ENCODE measurements at regions not wholly inside any gene's neighbourhood (a gene's known extent, or its start where the extent isn't known, plus 50 kb on each side); places are given as distances from the start of the nearest gene placed in this dataset.

- no peak overlapping the region for H3K27ac ChIP-seq (ENCODE audit: low read depth, low read length)
- peaks cover 5% of the 10 kb centered on the region for H3K4me1 ChIP-seq (ENCODE audit: control insufficient read depth, insufficient read depth, low read length, unreplicated experiment)
- H3K4me3 ChIP-seq (ENCODE audit: low read depth, low read length), result no peak overlapping the region
- H2AFZ ChIP-seq (ENCODE audit: low read length, unreplicated experiment), result no peak overlapping the region
- H3K27me3 ChIP-seq (ENCODE audit: insufficient read depth, low read length), result no peaks in the 10 kb centered on the region
- H3K36me3 ChIP-seq (ENCODE audit: insufficient read depth, low read length), result no peaks in the 10 kb centered on the region
- no peaks in the 10 kb centered on the region for H3K79me2 ChIP-seq (ENCODE audit: control insufficient read depth, insufficient read depth, low read length, unreplicated experiment)
Observed at GRCh38 chr2:221073326-221074049, 498.6 kb downstream of the EPHA4 start.

DNA sequence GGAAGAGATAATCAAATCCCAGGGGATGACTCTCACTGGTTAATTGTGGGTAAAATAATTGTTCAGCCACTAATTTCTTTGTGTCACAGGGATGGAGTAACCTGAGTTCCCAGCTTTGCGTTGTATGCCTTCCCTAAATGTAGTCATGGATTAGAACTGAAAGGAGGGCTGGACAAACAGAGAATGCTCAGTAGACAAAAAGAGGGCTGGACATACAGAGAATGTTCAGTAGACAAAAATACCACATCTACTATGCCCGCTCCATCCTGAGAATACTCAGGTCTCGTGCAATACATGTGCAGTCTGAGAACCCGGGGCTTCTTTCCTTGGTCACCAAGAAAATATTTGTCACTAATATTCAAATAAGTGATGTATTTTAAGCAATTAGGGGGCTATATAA is 497.9 kb downstream of the EPHA4 start:
- Histone ChIP-seq H3K79me2 (ENCODE audit: control insufficient read depth, insufficient read depth, low read length, unreplicated experiment) (no peaks in the 10 kb centered on the region), H3K4me3 (ENCODE audit: low read depth, low read length) (no peak overlapping the region), H3K27me3 (ENCODE audit: insufficient read depth, low read length) (no peaks in the 10 kb centered on the region), H3K27ac (ENCODE audit: low read depth, low read length) (no peak overlapping the region), H3K4me1 (ENCODE audit: control insufficient read depth, insufficient read depth, low read length, unreplicated experiment) (peaks cover 5% of the 10 kb centered on the region), H2AFZ (ENCODE audit: low read length, unreplicated experiment) (no peak overlapping the region), H3K36me3 (ENCODE audit: insufficient read depth, low read length) (no peaks in the 10 kb centered on the region)

DNA sequence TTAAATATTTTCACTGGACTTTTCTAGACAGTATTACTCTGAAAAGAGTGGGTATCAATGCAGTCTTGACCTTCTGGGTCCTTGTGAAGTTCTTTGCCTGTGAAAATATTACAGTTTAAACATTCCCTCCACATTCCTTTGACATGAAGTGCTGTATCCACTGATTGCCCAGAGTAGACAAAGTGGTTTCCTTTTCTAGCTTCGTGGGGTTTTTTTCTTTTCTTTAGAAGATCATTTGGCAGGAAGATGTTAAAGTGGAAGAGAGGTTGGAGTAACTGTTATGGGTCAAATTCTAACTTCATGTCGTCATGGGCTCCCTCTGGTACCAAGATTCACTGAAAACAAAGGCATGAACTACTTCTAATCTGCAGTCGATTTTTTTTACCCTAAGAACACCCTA is 496.9 kb downstream of the EPHA4 start:
- peak overlapping the region; percentile 81 for H2AFZ ChIP-seq (ENCODE audit: low read length, unreplicated experiment)
- peak overlapping the region; percentile 40 for H3K27ac ChIP-seq (ENCODE audit: low read depth, low read length)
- no peaks in the 10 kb centered on the region for H3K36me3 ChIP-seq (ENCODE audit: insufficient read depth, low read length)
- no peaks in the 10 kb centered on the region for H3K27me3 ChIP-seq (ENCODE audit: insufficient read depth, low read length)
- peak overlapping the region; percentile 43; the same call in 1 of the 2 replicates for H3K4me3 ChIP-seq (ENCODE audit: low read depth, low read length)
- H3K4me1 ChIP-seq (ENCODE audit: control insufficient read depth, insufficient read depth, low read length, unreplicated experiment), result peaks cover 5% of the 10 kb centered on the region
- H3K79me2 ChIP-seq (ENCODE audit: control insufficient read depth, insufficient read depth, low read length, unreplicated experiment), result no peaks in the 10 kb centered on the region

GRCh38 chr2:221077251-221077650 is 494.9 kb downstream of the EPHA4 start:
- Histone ChIP-seq H3K4me1 (ENCODE audit: control insufficient read depth, insufficient read depth, low read length, unreplicated experiment) (peaks cover 5% of the 10 kb centered on the region), H3K36me3 (ENCODE audit: insufficient read depth, low read length) (no peaks in the 10 kb centered on the region), H3K27ac (ENCODE audit: low read depth, low read length) (no peak overlapping the region), H3K79me2 (ENCODE audit: control insufficient read depth, insufficient read depth, low read length, unreplicated experiment) (no peaks in the 10 kb centered on the region), H2AFZ (ENCODE audit: low read length, unreplicated experiment) (no peak overlapping the region), H3K27me3 (ENCODE audit: insufficient read depth, low read length) (no peaks in the 10 kb centered on the region), H3K4me3 (ENCODE audit: low read depth, low read length) (no peak overlapping the region)

DNA sequence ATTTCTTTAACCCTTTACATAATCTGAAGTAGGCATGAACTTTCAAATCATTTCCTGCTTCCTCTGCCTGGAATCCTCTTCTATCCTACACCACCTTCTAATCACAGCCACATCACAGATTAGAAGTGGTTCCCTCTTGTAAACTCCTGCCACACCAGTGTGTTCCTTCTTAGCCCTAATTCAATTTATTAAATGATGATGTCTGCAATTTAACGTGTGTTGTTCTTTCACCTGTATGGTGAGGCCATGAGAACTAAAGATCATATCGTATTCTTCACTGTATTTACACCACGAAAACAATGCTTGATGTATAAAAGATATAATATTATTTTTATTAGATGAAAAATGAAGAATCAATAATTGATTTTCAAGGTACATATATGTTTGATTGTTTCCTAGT is 494.3 kb downstream of the EPHA4 start:
- H3K79me2 ChIP-seq (ENCODE audit: control insufficient read depth, insufficient read depth, low read length, unreplicated experiment), result no peaks in the 10 kb centered on the region
- H3K36me3 ChIP-seq (ENCODE audit: insufficient read depth, low read length), result no peaks in the 10 kb centered on the region
- peaks cover 5% of the 10 kb centered on the region for H3K4me1 ChIP-seq (ENCODE audit: control insufficient read depth, insufficient read depth, low read length, unreplicated experiment)
- H3K27ac ChIP-seq (ENCODE audit: low read depth, low read length), result no peak overlapping the region
- H3K4me3 ChIP-seq (ENCODE audit: low read depth, low read length), result no peak overlapping the region
- H3K27me3 ChIP-seq (ENCODE audit: insufficient read depth, low read length), result no peaks in the 10 kb centered on the region
- no peak overlapping the region for H2AFZ ChIP-seq (ENCODE audit: low read length, unreplicated experiment)

DNA sequence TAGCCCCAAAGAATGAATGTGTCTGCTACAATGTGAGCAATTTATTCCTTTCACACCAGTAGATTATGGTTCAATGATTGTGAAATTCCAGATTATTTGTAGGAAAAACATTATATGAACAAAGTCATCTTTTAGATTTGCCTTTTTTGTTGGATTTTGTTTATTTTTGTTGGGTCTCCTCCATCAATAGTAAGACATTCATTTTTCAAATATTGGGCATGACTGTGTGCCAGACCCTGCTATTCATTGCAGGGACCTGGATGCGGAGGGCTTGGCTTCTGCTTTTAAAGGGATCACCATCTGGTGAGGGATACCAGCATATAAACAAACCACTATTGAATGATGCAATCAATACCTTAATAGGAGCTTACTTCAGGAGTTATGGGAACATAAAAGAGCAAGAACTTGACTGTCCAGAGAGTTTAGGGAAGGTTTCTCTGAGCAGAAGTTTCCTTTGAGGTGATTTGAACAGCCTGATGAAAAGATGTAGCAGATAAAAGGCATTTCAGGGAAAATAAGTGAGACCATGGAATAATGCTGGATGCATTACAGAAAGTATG is 486.7 kb downstream of the EPHA4 start:
- H3K4me3 ChIP-seq (ENCODE audit: low read depth, low read length), result no peak overlapping the region
- H3K4me1 ChIP-seq (ENCODE audit: control insufficient read depth, insufficient read depth, low read length, unreplicated experiment), result no peaks in the 10 kb centered on the region
- H2AFZ ChIP-seq (ENCODE audit: low read length, unreplicated experiment), result no peak overlapping the region
- no peaks in the 10 kb centered on the region for H3K36me3 ChIP-seq (ENCODE audit: insufficient read depth, low read length)
- H3K27me3 ChIP-seq (ENCODE audit: insufficient read depth, low read length), result no peaks in the 10 kb centered on the region
- H3K27ac ChIP-seq (ENCODE audit: low read depth, low read length), result no peak overlapping the region
- H3K79me2 ChIP-seq (ENCODE audit: control insufficient read depth, insufficient read depth, low read length, unreplicated experiment), result no peaks in the 10 kb centered on the region

DNA sequence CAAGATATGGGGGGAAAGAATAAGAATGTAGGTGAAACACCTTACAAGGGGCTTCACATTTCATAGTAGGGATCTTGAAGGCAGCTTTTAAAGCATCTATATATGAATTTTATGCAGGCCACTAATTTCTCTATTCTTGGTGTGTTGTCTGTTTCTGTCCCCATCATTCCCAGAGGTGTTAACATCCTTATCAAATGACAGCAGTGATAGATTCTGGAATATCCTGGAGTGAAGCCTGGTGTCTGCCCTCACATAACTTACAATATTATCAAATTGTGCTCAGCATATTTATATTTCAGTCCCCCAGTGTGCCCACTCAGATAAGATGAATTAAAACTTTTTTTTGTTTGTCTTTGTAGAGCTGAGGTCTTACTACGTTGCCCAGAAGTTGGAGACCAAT is 486.2 kb downstream of the EPHA4 start:
- no peak overlapping the region for H3K27ac ChIP-seq (ENCODE audit: low read depth, low read length)
- H3K27me3 ChIP-seq (ENCODE audit: insufficient read depth, low read length), result no peaks in the 10 kb centered on the region
- H3K79me2 ChIP-seq (ENCODE audit: control insufficient read depth, insufficient read depth, low read length, unreplicated experiment), result no peaks in the 10 kb centered on the region
- H3K36me3 ChIP-seq (ENCODE audit: insufficient read depth, low read length), result no peaks in the 10 kb centered on the region
- H2AFZ ChIP-seq (ENCODE audit: low read length, unreplicated experiment), result no peak overlapping the region
- H3K4me1 ChIP-seq (ENCODE audit: control insufficient read depth, insufficient read depth, low read length, unreplicated experiment), result no peaks in the 10 kb centered on the region
- no peak overlapping the region for H3K4me3 ChIP-seq (ENCODE audit: low read depth, low read length)

GRCh38 chr2:221087779-221088178 is 484.3 kb downstream of the EPHA4 start:
- no peak overlapping the region for H2AFZ ChIP-seq (ENCODE audit: low read length, unreplicated experiment)
- H3K79me2 ChIP-seq (ENCODE audit: control insufficient read depth, insufficient read depth, low read length, unreplicated experiment), result no peaks in the 10 kb centered on the region
- H3K27me3 ChIP-seq (ENCODE audit: insufficient read depth, low read length), result no peaks in the 10 kb centered on the region
- H3K27ac ChIP-seq (ENCODE audit: low read depth, low read length), result no peak overlapping the region
- H3K36me3 ChIP-seq (ENCODE audit: insufficient read depth, low read length), result no peaks in the 10 kb centered on the region
- H3K4me1 ChIP-seq (ENCODE audit: control insufficient read depth, insufficient read depth, low read length, unreplicated experiment), result no peaks in the 10 kb centered on the region
- no peak overlapping the region for H3K4me3 ChIP-seq (ENCODE audit: low read depth, low read length)

- Histone ChIP-seq H3K79me2 (ENCODE audit: control insufficient read depth, insufficient read depth, low read length, unreplicated experiment) (no peaks in the 10 kb centered on the region), H3K4me1 (ENCODE audit: control insufficient read depth, insufficient read depth, low read length, unreplicated experiment) (no peaks in the 10 kb centered on the region), H3K36me3 (ENCODE audit: insufficient read depth, low read length) (no peaks in the 10 kb centered on the region), H3K4me3 (ENCODE audit: low read depth, low read length) (no peak overlapping the region), H3K27me3 (ENCODE audit: insufficient read depth, low read length) (no peaks in the 10 kb centered on the region), H2AFZ (ENCODE audit: low read length, unreplicated experiment) (no peak overlapping the region), H3K27ac (ENCODE audit: low read depth, low read length) (no peak overlapping the region)
Observed at GRCh38 chr2:221088506-221088905, 483.6 kb downstream of the EPHA4 start.

- no peak overlapping the region for H3K4me3 ChIP-seq (ENCODE audit: low read depth, low read length)
- H3K36me3 ChIP-seq (ENCODE audit: insufficient read depth, low read length), result no peaks in the 10 kb centered on the region
- H3K27me3 ChIP-seq (ENCODE audit: insufficient read depth, low read length), result no peaks in the 10 kb centered on the region
- H2AFZ ChIP-seq (ENCODE audit: low read length, unreplicated experiment), result peak overlapping the region; percentile 6
- no peak overlapping the region for H3K27ac ChIP-seq (ENCODE audit: low read depth, low read length)
- no peaks in the 10 kb centered on the region for H3K79me2 ChIP-seq (ENCODE audit: control insufficient read depth, insufficient read depth, low read length, unreplicated experiment)
- peaks cover 8% of the 10 kb centered on the region for H3K4me1 ChIP-seq (ENCODE audit: control insufficient read depth, insufficient read depth, low read length, unreplicated experiment)
Observed at GRCh38 chr2:221095356-221095755, 476.7 kb downstream of the EPHA4 start.
